Suprapubic skin (tissue), 4 donors: ENCODE measurements at regions not wholly inside any gene's neighbourhood (a gene's known extent, or its start where the extent isn't known, plus 50 kb on each side); places are given as distances from the start of the nearest gene placed in this dataset.

Source experiments
- DNase-seq, 2 donors: peaks; one replicate each; pipeline ENCODE4 v3.0.0-alpha.2; 2019; ENCODE audit warnings: low spot score in 2 of 2
- H3K27ac ChIP-seq: fragments of 200-600 bp; sonication (generic); one replicate; pipeline ENCODE4 v1.5.1; 2019
- H3K27me3 ChIP-seq: fragments of 200-600 bp; sonication (generic); one replicate; pipeline ENCODE4 v1.5.1; 2019
- H3K36me3 ChIP-seq: fragments of 200-600 bp; sonication (generic); one replicate; pipeline ENCODE4 v1.5.1; 2019
- H3K4me1 ChIP-seq: fragments of 200-600 bp; sonication (generic); one replicate; pipeline ENCODE4 v1.5.1; 2019
- H3K4me3 ChIP-seq: fragments of 200-600 bp; sonication (generic); one replicate; pipeline ENCODE4 v1.5.1; 2019; ENCODE audit warnings: mild to moderate bottlenecking
- H3K9me3 ChIP-seq: fragments of 200-600 bp; sonication (generic); one replicate; pipeline ENCODE4 v1.5.1; 2019
- EP300 ChIP-seq: sonication (generic); formaldehyde crosslinking; IDR thresholded peaks from one replicate; pipeline ENCODE4 v1.6.1; 2017; ENCODE audit warnings: antibody characterized with exemption
- POLR2A ChIP-seq, 2 donors: fragments of 450-650 bp; IDR thresholded peaks; one replicate each; pipeline ENCODE4 v1.6.1; 2017; ENCODE audit warnings: antibody characterized with exemption in 2 of 2, mild to moderate bottlenecking in 2 of 2, moderate library complexity in 2 of 2
- POLR2AphosphoS5 ChIP-seq, 3 donors: sonication (generic); formaldehyde crosslinking; IDR thresholded peaks; one replicate each; pipeline ENCODE4 v1.6.1; 2017; ENCODE audit warnings: antibody characterized with exemption in 3 of 3
- WGBS: methylation state at CpG from one replicate; pipeline ENCODE4 v1.1.5; 2018; 5-methylcytosine and 5-hydroxymethylcytosine counted together
- TF ChIP-seq, protein P1 (sequence below), 2 donors: fragments of 200-600 bp in 1 of 2; fragments of 450-650 bp in 1 of 2; sonication (generic) in 1 of 2; IDR thresholded peaks; one replicate each; pipeline ENCODE4 v1.5.1; 2016 to 2019; ENCODE audit warnings: antibody characterized with exemption in 2 of 2, mild to moderate bottlenecking in 1 of 2, moderate library complexity in 1 of 2

DNA sequence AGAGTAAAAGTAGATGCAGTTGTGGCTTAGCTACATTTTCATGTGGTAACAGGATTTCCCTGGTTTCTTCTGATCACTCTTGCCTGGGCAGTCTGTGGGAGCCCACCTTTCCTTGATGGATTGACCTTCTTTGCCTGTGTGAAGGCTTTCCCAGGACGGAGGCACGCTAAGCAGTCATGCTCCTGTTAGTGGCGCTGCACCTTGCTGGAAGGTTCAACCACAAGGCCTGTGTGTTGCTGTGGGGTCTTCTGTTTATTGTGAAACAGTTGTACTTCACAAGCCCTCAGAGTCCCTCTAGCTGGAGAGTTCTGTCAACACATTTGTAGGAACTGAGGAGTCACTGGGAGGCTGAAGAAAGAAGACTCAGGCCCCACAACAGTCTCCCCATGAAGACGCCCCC is 402.0 kb downstream of the IRX1 start:
- Histone ChIP-seq H3K9me3 (no peaks in the 10 kb centered on the region), H3K4me1 (no peaks in the 10 kb centered on the region), H3K27me3 (no peaks in the 10 kb centered on the region), H3K36me3 (no peaks in the 10 kb centered on the region), H3K27ac (no peak overlapping the region), H3K4me3 (no peak overlapping the region)
- no peak for DNase-seq
- no peak for TF ChIP-seq EP300
- TF ChIP-seq, protein P1, sequence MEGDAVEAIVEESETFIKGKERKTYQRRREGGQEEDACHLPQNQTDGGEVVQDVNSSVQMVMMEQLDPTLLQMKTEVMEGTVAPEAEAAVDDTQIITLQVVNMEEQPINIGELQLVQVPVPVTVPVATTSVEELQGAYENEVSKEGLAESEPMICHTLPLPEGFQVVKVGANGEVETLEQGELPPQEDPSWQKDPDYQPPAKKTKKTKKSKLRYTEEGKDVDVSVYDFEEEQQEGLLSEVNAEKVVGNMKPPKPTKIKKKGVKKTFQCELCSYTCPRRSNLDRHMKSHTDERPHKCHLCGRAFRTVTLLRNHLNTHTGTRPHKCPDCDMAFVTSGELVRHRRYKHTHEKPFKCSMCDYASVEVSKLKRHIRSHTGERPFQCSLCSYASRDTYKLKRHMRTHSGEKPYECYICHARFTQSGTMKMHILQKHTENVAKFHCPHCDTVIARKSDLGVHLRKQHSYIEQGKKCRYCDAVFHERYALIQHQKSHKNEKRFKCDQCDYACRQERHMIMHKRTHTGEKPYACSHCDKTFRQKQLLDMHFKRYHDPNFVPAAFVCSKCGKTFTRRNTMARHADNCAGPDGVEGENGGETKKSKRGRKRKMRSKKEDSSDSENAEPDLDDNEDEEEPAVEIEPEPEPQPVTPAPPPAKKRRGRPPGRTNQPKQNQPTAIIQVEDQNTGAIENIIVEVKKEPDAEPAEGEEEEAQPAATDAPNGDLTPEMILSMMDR (IDR thresholded peaks at IDR 0.05): no peak
- 92% methylated on average over 4 of the region's 4 CpGs for WGBS

DNA sequence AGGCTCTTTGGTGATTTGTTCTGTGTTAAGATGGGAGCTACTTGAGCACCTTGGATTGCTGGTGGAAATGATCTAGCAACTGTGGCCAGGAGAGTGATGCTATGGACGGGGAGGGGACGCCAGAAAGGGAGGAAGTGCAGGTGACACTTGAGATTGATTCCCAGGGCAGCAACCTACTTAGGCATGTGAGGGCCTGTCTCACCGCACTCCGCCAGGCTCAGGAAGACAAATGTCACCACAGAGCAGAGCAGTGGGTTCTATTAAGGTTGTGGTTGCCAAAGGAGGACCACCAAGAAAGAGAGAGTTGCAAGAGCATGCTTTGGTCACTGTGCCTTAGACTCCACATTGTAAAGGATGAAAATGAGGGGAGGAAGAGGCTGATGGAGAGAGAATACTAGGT is 404.3 kb downstream of the IRX1 start:
- DNase-seq: no peak
- TF ChIP-seq, protein P1 (IDR thresholded peaks at IDR 0.05): no peak
- Histone ChIP-seq H3K9me3 (no peaks in the 10 kb centered on the region), H3K27me3 (no peaks in the 10 kb centered on the region), H3K4me1 (no peaks in the 10 kb centered on the region), H3K36me3 (no peaks in the 10 kb centered on the region), H3K27ac (no peak overlapping the region), H3K4me3 (no peak overlapping the region)
- 66% methylated on average over 4 of the region's 4 CpGs for WGBS

DNA sequence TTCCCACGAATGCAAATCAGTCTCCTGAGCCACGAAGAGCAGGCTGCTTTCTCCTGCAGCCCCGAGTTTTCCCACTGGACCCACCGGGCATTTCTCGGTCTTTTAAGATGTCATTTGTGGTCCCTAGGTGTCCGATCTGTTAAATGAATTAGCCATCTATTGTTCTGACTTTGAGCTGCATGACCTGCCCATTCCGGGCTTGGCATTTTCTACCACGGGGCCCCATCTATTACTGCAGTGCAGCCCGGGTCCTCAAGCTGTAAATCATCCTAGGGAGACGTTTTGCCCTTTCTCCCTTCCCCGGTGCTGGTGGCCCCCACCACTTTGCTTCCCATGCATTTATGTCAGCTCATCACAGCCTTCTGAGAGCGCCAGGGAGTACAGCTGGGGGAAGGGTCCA is 405.4 kb downstream of the IRX1 start:
- TF ChIP-seq EP300: no peak
- TF ChIP-seq POLR2A (IDR thresholded peaks at IDR 0.05): no peak
- no peak for TF ChIP-seq POLR2AphosphoS5 (IDR thresholded peaks at IDR 0.05)
- TF ChIP-seq, protein P1 (IDR thresholded peaks at IDR 0.05): no peak
- no peaks in the 10 kb centered on the region for H3K9me3 ChIP-seq
- DNase-seq: no peak
- no peak overlapping the region for H3K27ac ChIP-seq
- no peak overlapping the region for H3K4me3 ChIP-seq
- 64% methylated on average over 12 of the region's 12 CpGs for WGBS
- no peaks in the 10 kb centered on the region for H3K4me1 ChIP-seq
- H3K27me3 ChIP-seq: no peaks in the 10 kb centered on the region
- H3K36me3 ChIP-seq: no peaks in the 10 kb centered on the region

DNA sequence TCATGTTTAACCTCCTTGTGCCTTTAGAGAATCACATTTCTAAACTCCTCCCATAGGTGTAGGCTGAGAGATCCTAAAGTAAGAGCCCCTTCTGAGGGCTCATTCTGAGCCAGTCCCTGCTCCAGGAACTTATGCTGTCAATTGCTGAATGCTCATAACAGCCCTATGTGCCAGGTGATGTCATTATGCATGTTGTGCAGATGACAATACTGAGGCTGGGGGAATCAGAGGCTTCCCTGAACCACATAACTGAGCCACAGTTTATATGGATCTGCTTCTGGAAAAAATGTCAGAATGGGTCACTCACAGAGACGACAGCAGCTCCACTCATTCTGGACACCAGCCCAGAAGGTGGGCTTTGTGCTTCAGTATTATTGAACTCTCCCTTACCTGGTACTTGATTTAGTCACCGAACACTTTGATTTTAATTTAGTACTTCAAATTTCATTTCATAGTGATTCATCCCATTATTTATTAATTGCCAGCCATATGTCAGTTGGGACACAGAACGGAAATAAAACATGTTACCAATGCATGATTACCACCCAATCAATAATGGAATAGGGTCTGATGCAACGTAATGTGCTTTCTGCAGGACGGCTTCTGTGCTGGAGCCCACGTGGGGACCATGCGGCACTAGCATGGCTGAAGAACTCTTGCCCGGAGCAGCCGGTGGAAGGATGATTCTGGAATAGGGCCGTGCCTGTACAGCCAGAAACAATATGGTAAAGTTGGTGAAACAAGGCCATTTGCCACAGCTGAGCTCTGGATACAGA is 406.3 kb downstream of the IRX1 start:
- H3K27me3 ChIP-seq: no peaks in the 10 kb centered on the region
- WGBS: 52% methylated on average over 10 of the region's 10 CpGs
- TF ChIP-seq, protein P1 (IDR thresholded peaks at IDR 0.05): no peak
- TF ChIP-seq POLR2AphosphoS5 (IDR thresholded peaks at IDR 0.05) (no peak), EP300 (no peak), POLR2A (IDR thresholded peaks at IDR 0.05) (no peak)
- no peaks in the 10 kb centered on the region for H3K9me3 ChIP-seq
- H3K36me3 ChIP-seq: no peaks in the 10 kb centered on the region
- H3K4me1 ChIP-seq: no peaks in the 10 kb centered on the region
- no peak overlapping the region for H3K27ac ChIP-seq
- H3K4me3 ChIP-seq: no peak overlapping the region
- DNase-seq: no peak

DNA sequence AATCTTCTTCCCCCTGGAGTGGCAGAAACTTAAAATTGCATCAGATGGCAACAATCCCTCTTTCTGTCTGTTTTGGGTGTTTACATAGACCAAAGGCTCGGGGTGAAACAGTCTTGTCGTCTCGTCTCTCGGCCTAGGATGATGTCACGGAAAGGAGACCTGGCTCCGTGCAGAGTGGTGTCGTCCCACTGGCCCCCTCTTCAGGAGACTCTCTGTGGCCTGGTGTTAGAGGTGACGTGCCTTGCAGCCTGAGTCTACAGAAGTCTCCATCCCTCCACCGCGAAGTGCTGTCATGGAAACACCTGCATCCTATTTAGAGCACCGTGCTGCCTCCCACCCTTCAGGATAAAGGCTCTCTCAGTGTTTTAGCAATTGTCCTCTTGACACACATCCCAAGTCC is 409.7 kb downstream of the IRX1 start:
- Histone ChIP-seq H3K4me3 (no peak overlapping the region), H3K9me3 (no peaks in the 10 kb centered on the region), H3K4me1 (no peaks in the 10 kb centered on the region), H3K36me3 (no peaks in the 10 kb centered on the region), H3K27ac (no peak overlapping the region), H3K27me3 (no peaks in the 10 kb centered on the region)
- no peak for DNase-seq
- TF ChIP-seq, protein P1 (IDR thresholded peaks at IDR 0.05): no peak
- 92% methylated on average over 11 of the region's 11 CpGs for WGBS
